SH-SY5Y (cell line): ENCODE measurements at regions not wholly inside any gene's neighbourhood (a gene's known extent, or its start where the extent isn't known, plus 50 kb on each side); places are given as distances from the start of the nearest gene placed in this dataset.

Experiments
- GATA2 ChIP-seq: IDR thresholded peaks from 2 replicates; pipeline ENCODE4 v1.6.1; 2011; ENCODE audit warnings: mild to moderate bottlenecking, low read depth, low read length
- GATA3 ChIP-seq: IDR thresholded peaks from 2 replicates; pipeline ENCODE4 v1.6.1; 2011; ENCODE audit warnings: low read depth, mild to moderate bottlenecking, low read length, moderate library complexity

DNA sequence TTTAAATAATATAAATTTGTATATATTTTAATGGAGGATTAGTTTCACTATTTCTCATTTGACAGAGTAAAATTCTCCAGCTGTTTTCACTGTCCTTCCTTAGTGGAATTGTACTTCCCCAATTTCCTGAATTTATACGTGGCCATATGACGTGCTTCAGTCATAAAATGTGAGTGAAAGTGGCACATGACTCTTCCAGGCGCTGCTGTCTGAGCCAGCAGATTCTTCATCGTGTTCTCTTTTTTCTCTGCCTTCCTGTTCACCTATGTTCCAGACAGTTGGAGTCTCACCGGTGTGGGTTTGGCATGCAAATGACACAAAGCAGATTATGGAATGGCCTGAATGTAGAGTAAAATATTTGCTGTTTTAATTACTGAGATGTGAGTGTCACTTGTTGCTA is 684.1 kb downstream of the SEMA5A start:
- TF ChIP-seq GATA3 (no peak), GATA2 (no peak)
